Neural crest cell (in vitro differentiated cells): ENCODE measurements at regions not wholly inside any gene's neighbourhood (a gene's known extent, or its start where the extent isn't known, plus 50 kb on each side); places are given as distances from the start of the nearest gene placed in this dataset.
"Not testable (repeated sequence)": the region's sequence is repeated elsewhere in the genome, so short reads cannot be mapped to it uniquely, and the experiment has no call there.

Experiments
- DNase-seq: peaks from one replicate; pipeline ENCODE4 v3.0.0; 2021; ENCODE audit warnings: low read depth, mixed read lengths, low spot score
- H3K27ac Mint-ChIP-seq: one replicate; pipeline ENCODE4 v1.8.0; 2021; ENCODE audit warnings: mild to moderate bottlenecking, mixed read lengths; ENCODE audit not compliant: unreplicated experiment
- H3K27me3 Mint-ChIP-seq: 2 replicates; pipeline ENCODE4 v1.8.0; 2021; ENCODE audit warnings: low read depth, mild to moderate bottlenecking, mixed read lengths
- H3K36me3 Mint-ChIP-seq: 2 replicates; pipeline ENCODE4 v1.8.0; 2021; ENCODE audit warnings: low read depth, mild to moderate bottlenecking, mixed read lengths
- H3K4me1 Mint-ChIP-seq: 2 replicates; pipeline ENCODE4 v1.8.0; 2021; ENCODE audit warnings: mixed read lengths
- H3K4me3 Mint-ChIP-seq: one replicate; pipeline ENCODE4 v1.8.0; 2021; ENCODE audit warnings: mild to moderate bottlenecking, mixed read lengths
- H3K9me3 Mint-ChIP-seq: 2 replicates; pipeline ENCODE4 v1.8.0; 2021; ENCODE audit warnings: mixed read lengths
- CTCF ChIP-seq: fragments of 200-600 bp; sonication (generic); conservative IDR thresholded peaks from 2 replicates; pipeline ENCODE4 v1.5.0; 2021; ENCODE audit warnings: antibody characterized with exemption, mild to moderate bottlenecking

- no peak for DNase-seq
- Mint-ChIP-seq H3K36me3 (no peaks in the 10 kb centered on the region), H3K9me3 (no peaks in the 10 kb centered on the region), H3K4me1 (no peaks in the 10 kb centered on the region), H3K27ac (no peak overlapping the region), H3K27me3 (no peaks in the 10 kb centered on the region), H3K4me3 (no peak overlapping the region)
- TF ChIP-seq CTCF, result no peak
These were observed 313.1 kb downstream of the CBLL2 start for GRCh38 chrX:22585831-22586230.

DNA sequence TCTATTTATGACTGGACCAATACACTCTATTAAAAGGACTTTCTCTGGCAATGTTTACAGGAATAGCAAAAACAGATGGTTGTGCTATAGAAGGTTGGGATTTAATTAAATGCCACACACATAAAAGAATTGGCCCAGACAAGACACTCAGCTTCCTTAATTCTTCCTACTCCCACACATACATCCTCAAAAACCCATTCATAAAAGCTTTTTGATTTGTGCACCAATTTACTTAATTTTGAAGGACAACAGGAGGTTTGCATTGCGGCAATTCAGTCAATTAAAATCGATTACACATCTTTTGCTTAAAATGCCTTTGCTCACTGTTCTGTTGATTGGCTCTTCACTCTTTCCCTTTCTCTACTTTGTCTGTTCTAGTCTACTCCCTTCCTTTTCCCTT, 317.1 kb downstream of the CBLL2 start:
- no peaks in the 10 kb centered on the region for H3K9me3 Mint-ChIP-seq
- TF ChIP-seq CTCF, result no peak
- H3K27me3 Mint-ChIP-seq, result no peaks in the 10 kb centered on the region
- no peak for DNase-seq
- no peaks in the 10 kb centered on the region for H3K4me1 Mint-ChIP-seq
- no peak overlapping the region for H3K27ac Mint-ChIP-seq
- H3K4me3 Mint-ChIP-seq, result no peak overlapping the region
- no peaks in the 10 kb centered on the region for H3K36me3 Mint-ChIP-seq

DNA sequence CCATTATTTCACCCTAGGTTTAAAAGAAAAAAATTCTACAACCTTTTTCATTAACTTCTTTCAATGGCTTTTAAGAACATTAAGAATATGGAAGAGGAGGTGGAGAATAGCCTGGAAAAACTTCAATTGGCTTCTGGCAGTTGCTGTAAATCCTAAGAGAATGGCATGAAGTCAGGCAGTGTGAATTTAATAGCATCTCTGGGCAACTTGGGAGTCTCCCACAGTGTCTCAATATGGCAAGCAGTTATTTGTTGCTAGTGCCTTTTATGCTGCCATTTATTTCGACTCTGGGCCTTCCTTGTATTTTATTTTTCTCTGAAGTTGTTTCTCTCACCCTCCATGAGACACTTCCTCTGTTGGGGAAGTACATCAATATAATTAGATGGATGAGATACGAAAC, 322.1 kb downstream of the CBLL2 start:
- no peak overlapping the region for H3K27ac Mint-ChIP-seq
- no peaks in the 10 kb centered on the region for H3K27me3 Mint-ChIP-seq
- DNase-seq, result no peak
- H3K9me3 Mint-ChIP-seq, result peaks cover 3% of the 10 kb centered on the region
- no peak overlapping the region for H3K4me3 Mint-ChIP-seq
- TF ChIP-seq CTCF, result no peak
- H3K36me3 Mint-ChIP-seq, result no peaks in the 10 kb centered on the region
- no peaks in the 10 kb centered on the region for H3K4me1 Mint-ChIP-seq

GRCh38 chrX:22603060-22603459, 330.3 kb downstream of the CBLL2 start:
- H3K4me3 Mint-ChIP-seq, result no peak overlapping the region
- no peak for TF ChIP-seq CTCF
- DNase-seq, result no peak
- no peaks in the 10 kb centered on the region for H3K27me3 Mint-ChIP-seq
- peaks cover 3% of the 10 kb centered on the region for H3K36me3 Mint-ChIP-seq
- peaks cover 15% of the 10 kb centered on the region for H3K9me3 Mint-ChIP-seq
- no peak overlapping the region for H3K27ac Mint-ChIP-seq
- H3K4me1 Mint-ChIP-seq, result no peaks in the 10 kb centered on the region

DNA sequence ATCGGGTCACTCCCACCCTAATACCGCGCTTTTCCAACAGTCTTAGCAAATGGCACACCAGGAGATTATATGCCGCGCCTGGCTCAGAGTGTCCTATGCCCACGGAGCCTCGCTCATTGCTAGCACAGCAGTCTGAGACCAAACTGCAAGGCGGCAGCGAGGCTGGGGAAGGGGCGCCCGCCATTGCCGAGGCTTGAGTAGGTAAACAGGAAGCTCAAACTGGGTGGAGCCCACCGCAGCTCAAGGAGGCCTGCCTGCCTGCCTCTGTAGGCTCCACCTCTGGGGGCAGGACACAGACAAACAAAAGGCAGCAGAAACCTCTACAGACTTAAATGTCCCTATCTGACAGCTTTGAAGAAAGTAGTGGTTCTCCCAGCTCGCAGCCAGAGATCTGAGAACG, 336.7 kb downstream of the CBLL2 start:
- not testable (repeated sequence) for H3K27me3 Mint-ChIP-seq, DNase-seq, H3K27ac Mint-ChIP-seq, H3K4me3 Mint-ChIP-seq, H3K4me1 Mint-ChIP-seq, H3K36me3 Mint-ChIP-seq
- peaks cover 20% of the 10 kb centered on the region for H3K9me3 Mint-ChIP-seq

DNA sequence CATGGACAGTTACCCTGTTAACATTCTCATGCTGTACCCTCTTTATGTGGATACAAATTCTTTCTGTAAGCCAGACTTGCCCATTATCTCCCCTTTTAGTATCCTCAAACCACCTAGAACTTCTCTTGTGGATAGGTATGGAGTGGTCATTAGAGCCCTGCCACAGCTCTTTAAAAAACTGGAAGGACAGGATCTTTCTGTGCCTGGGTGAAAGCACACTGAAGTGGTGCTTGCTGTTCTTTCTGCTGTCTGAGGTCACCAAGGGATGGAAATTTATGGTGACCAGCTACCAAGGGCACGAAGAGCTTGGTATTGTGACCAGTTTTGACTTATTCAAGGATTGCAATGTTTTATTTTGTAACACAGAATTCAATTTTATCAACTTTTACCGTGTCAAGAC, 344.2 kb downstream of the CBLL2 start:
- no peaks in the 10 kb centered on the region for H3K36me3 Mint-ChIP-seq

More for the DNA sequence above, 344.2 kb downstream of the CBLL2 start:
- no peaks in the 10 kb centered on the region for H3K27me3 Mint-ChIP-seq
- no peaks in the 10 kb centered on the region for H3K4me1 Mint-ChIP-seq
- peaks cover 3% of the 10 kb centered on the region for H3K9me3 Mint-ChIP-seq
- no peak overlapping the region for H3K27ac Mint-ChIP-seq
- no peak for TF ChIP-seq CTCF
- DNase-seq, result no peak
- H3K4me3 Mint-ChIP-seq, result no peak overlapping the region
